ENCODE measurements at regions not wholly inside any gene's neighbourhood (a gene's known extent, or its start where the extent isn't known, plus 50 kb on each side); places are given as distances from the start of the nearest gene placed in this dataset.

DNA sequence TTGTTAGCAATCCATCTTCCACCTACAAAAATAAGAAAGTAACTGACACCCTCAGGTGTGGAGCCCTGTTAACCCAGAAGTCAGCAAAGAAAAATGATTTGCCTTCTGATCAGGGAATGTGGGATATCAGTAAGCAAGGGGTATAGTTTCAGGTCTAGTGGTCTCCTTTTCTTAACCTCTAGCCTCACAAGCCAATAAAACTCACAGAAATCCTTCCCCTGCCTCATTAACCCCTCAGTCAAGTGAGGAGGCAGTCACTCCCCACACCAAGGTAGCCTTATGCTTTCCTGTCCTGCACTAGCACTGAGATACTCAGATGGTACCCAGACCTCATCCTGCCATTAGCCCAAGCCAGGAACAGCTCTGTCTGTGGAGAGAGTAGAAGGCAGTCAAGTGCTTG, 103.4 kb upstream of the VASH1 start:
- intact Hi-C loops (cut with micrococcal nuclease; ENCODE audit: unreplicated experiment) = no loop called here
- Histone ChIP-seq H3K9me3 (ENCODE audit: low read length) (no peaks in the 10 kb centered on the region), H3K4me1 (ENCODE audit: insufficient read depth, low read length, poor library complexity, severe bottlenecking) (no peaks in the 10 kb centered on the region), H2AFZ (ENCODE audit: low read length) (no peak overlapping the region), H3K36me3 (ENCODE audit: insufficient read depth, low read length) (no peaks in the 10 kb centered on the region), H3K4me2 (ENCODE audit: low read length) (no peak overlapping the region), H3K79me2 (ENCODE audit: insufficient read depth, low read depth, low read length) (no peaks in the 10 kb centered on the region), H4K20me1 (ENCODE audit: insufficient read depth, low read length) (no peaks in the 10 kb centered on the region), H3K9me2 (ENCODE audit: insufficient read depth, low read length) (no peaks in the 10 kb centered on the region), H3K27ac (ENCODE audit: low read depth, low read length, poor library complexity, severe bottlenecking) (no peak overlapping the region), H3K4me3 (ENCODE audit: low read depth, low read length, poor library complexity, severe bottlenecking) (no peak overlapping the region)
- BruUV-seq (replicated peaks) = no TSS peak
- ChIA-PET POLR2A (no interaction called here), CTCF (ENCODE audit: unreplicated experiment) (no interaction called here)
- TF ChIP-seq, protein P1, sequence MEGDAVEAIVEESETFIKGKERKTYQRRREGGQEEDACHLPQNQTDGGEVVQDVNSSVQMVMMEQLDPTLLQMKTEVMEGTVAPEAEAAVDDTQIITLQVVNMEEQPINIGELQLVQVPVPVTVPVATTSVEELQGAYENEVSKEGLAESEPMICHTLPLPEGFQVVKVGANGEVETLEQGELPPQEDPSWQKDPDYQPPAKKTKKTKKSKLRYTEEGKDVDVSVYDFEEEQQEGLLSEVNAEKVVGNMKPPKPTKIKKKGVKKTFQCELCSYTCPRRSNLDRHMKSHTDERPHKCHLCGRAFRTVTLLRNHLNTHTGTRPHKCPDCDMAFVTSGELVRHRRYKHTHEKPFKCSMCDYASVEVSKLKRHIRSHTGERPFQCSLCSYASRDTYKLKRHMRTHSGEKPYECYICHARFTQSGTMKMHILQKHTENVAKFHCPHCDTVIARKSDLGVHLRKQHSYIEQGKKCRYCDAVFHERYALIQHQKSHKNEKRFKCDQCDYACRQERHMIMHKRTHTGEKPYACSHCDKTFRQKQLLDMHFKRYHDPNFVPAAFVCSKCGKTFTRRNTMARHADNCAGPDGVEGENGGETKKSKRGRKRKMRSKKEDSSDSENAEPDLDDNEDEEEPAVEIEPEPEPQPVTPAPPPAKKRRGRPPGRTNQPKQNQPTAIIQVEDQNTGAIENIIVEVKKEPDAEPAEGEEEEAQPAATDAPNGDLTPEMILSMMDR (conservative IDR thresholded peaks at IDR 0.05; ENCODE audit: low read length) = no peak
- no peak for TF ChIP-seq EZH2phosphoT487 (IDR thresholded peaks at IDR 0.05; ENCODE audit: borderline replicate concordance, low read depth, low read length)
- DNase-seq (ENCODE audit: low spot score) = no peak

DNA sequence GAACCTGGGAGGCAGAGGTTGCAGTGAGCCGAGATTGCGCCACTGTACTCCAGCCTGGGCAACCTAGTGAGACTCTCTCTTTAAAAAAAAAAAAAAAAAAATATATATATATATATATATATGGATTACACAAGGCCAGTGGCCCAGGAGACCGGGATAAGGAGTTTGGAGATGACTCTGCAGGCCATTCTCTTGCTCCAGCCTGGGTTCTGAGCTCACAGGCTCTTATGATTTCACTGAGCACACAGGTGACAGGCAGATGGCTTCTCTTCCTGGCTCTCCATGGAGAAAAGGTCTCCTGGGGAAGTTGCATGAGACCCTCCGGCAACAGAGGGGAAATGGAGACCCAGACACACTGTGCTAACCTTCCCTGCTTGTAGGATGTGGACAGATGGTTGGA, 98.7 kb upstream of the VASH1 start:
- no TSS peak for BruUV-seq (replicated peaks)
- DNase-seq (ENCODE audit: low spot score) = no peak
- Histone ChIP-seq H3K9me3 (ENCODE audit: low read length) (no peaks in the 10 kb centered on the region), H3K4me1 (ENCODE audit: insufficient read depth, low read length, poor library complexity, severe bottlenecking) (no peaks in the 10 kb centered on the region), H3K9me2 (ENCODE audit: insufficient read depth, low read length) (no peaks in the 10 kb centered on the region), H3K36me3 (ENCODE audit: insufficient read depth, low read length) (no peaks in the 10 kb centered on the region), H2AFZ (ENCODE audit: low read length) (no peak overlapping the region), H3K27ac (ENCODE audit: low read depth, low read length, poor library complexity, severe bottlenecking) (no peak overlapping the region), H3K4me3 (ENCODE audit: low read depth, low read length, poor library complexity, severe bottlenecking) (no peak overlapping the region), H3K4me2 (ENCODE audit: low read length) (no peak overlapping the region), H3K79me2 (ENCODE audit: insufficient read depth, low read depth, low read length) (no peaks in the 10 kb centered on the region), H4K20me1 (ENCODE audit: insufficient read depth, low read length) (no peaks in the 10 kb centered on the region)
- intact Hi-C loops (cut with micrococcal nuclease; ENCODE audit: unreplicated experiment) = no loop called here
- ChIA-PET CTCF (ENCODE audit: unreplicated experiment) (no interaction called here), POLR2A (no interaction called here)
- TF ChIP-seq, protein P1 (conservative IDR thresholded peaks at IDR 0.05; ENCODE audit: low read length) = no peak
- no peak for TF ChIP-seq EZH2phosphoT487 (IDR thresholded peaks at IDR 0.05; ENCODE audit: borderline replicate concordance, low read depth, low read length)

DNA sequence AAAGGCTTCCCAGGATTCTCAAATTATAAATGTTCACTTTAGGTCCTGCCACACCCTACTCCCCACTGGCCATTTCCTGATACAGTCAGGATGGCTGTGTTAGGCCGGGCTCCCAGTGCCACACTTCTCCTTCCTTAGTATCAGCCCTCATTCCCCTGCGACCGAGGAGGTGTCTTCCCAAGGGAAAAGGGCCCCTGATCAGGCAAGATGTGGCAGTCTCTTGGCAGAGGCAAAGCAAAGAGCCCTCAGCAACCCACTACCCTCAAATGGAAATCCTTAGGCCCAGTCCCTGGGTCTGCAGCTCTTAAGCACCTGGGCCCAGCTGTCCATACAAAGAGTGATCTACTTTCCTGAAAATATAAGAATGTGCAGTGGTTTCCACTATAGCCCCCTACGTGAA, 96.5 kb upstream of the VASH1 start:
- no peak overlapping the region for H2AFZ ChIP-seq (ENCODE audit: low read length)
- ChIA-PET POLR2A (interaction anchor here (0.6 kb wide), 1 partner anchor 12 kb away, joined by 3 read pairs; no protein-coding TSS in a partner anchor), CTCF (ENCODE audit: unreplicated experiment) (no interaction called here)

More for the DNA sequence above, 96.5 kb upstream of the VASH1 start:
- Histone ChIP-seq H3K4me1 (ENCODE audit: insufficient read depth, low read length, poor library complexity, severe bottlenecking) (no peaks in the 10 kb centered on the region), H3K4me2 (ENCODE audit: low read length) (no peak overlapping the region), H3K36me3 (ENCODE audit: insufficient read depth, low read length) (no peaks in the 10 kb centered on the region), H3K9me3 (ENCODE audit: low read length) (no peaks in the 10 kb centered on the region), H3K79me2 (ENCODE audit: insufficient read depth, low read depth, low read length) (no peaks in the 10 kb centered on the region), H3K4me3 (ENCODE audit: low read depth, low read length, poor library complexity, severe bottlenecking) (no peak overlapping the region), H3K9me2 (ENCODE audit: insufficient read depth, low read length) (no peaks in the 10 kb centered on the region), H3K27ac (ENCODE audit: low read depth, low read length, poor library complexity, severe bottlenecking) (no peak overlapping the region), H4K20me1 (ENCODE audit: insufficient read depth, low read length) (no peaks in the 10 kb centered on the region)
- BruUV-seq (replicated peaks) = no TSS peak
- intact Hi-C loops (cut with micrococcal nuclease; ENCODE audit: unreplicated experiment) = no loop called here
- TF ChIP-seq EZH2phosphoT487 (IDR thresholded peaks at IDR 0.05; ENCODE audit: borderline replicate concordance, low read depth, low read length) = no peak
- TF ChIP-seq, protein P1 (conservative IDR thresholded peaks at IDR 0.05; ENCODE audit: low read length) = no peak
- DNase-seq (ENCODE audit: low spot score) = no peak

All from OCI-LY7 (cell line).